OCI-LY1 (cell line): ENCODE measurements at regions not wholly inside any gene's neighbourhood (a gene's known extent, or its start where the extent isn't known, plus 50 kb on each side); places are given as distances from the start of the nearest gene placed in this dataset.
"Not testable (repeated sequence)": the region's sequence is repeated elsewhere in the genome, so short reads cannot be mapped to it uniquely, and the experiment has no call there.

ENCODE experiments used
- H2AFZ ChIP-seq: fragments of 200-600 bp; sonication (generic), shearing (Covaris generic); 2 replicates; pipeline ENCODE4 v1.6.0; 2014; ENCODE audit warnings: antibody characterized with exemption, mild to moderate bottlenecking, low read length
- H3F3A ChIP-seq: fragments of 200-600 bp; sonication (generic), shearing (Covaris generic); 2 replicates; pipeline ENCODE4 v1.6.0; 2014; ENCODE audit warnings: mild to moderate bottlenecking, antibody characterized with exemption, low read length, moderate library complexity; ENCODE audit not compliant: insufficient read depth
- H3K27ac ChIP-seq: fragments of 200-600 bp; sonication (generic); 2 replicates; pipeline ENCODE4 v1.5.1; 2014; ENCODE audit warnings: low read length, mixed run types, mild to moderate bottlenecking, low read depth; ENCODE audit not compliant: poor library complexity, severe bottlenecking
- H3K27me3 ChIP-seq: fragments of 200-600 bp; sonication (generic); 2 replicates; pipeline ENCODE4 v1.6.0; 2014; ENCODE audit warnings: antibody characterized with exemption, mild to moderate bottlenecking, low read length, moderate library complexity; ENCODE audit not compliant: insufficient read depth
- H3K36me3 ChIP-seq: fragments of 200-600 bp; sonication (generic); 2 replicates; pipeline ENCODE4 v1.6.1; 2014; ENCODE audit warnings: mild to moderate bottlenecking, antibody characterized with exemption, low read length, moderate library complexity, mixed read lengths; ENCODE audit not compliant: insufficient read depth
- H3K4me1 ChIP-seq: fragments of 200-600 bp; sonication (generic); 2 replicates; pipeline ENCODE4 v1.5.1; 2014; ENCODE audit warnings: mild to moderate bottlenecking, low read length, moderate library complexity; ENCODE audit not compliant: insufficient read depth, severe bottlenecking
- H3K4me2 ChIP-seq: fragments of 200-600 bp; sonication (generic), shearing (Covaris generic); 2 replicates; pipeline ENCODE4 v1.6.1; 2014; ENCODE audit warnings: low read length
- H3K4me3 ChIP-seq: fragments of 200-600 bp; sonication (generic); 2 replicates; pipeline ENCODE4 v1.5.1; 2014; ENCODE audit warnings: low read length, low read depth, mild to moderate bottlenecking, mixed read lengths; ENCODE audit not compliant: poor library complexity, severe bottlenecking
- H3K79me2 ChIP-seq: fragments of 200-600 bp; shearing (Covaris generic); 2 replicates; pipeline ENCODE4 v1.6.1; 2016; ENCODE audit warnings: mixed run types, low read length, mixed read lengths; ENCODE audit not compliant: insufficient read depth
- H3K9ac ChIP-seq: fragments of 200-600 bp; sonication (generic), shearing (Covaris generic); 2 replicates; pipeline ENCODE4 v1.6.1; 2014; ENCODE audit warnings: mild to moderate bottlenecking, low read length, mixed read lengths
- H3K9me2 ChIP-seq: fragments of 200-600 bp; sonication (generic), shearing (Covaris generic); 2 replicates; pipeline ENCODE4 v1.6.1; 2014; ENCODE audit warnings: low read depth, mild to moderate bottlenecking, low read length, mixed read lengths
- H3K9me3 ChIP-seq: fragments of 200-600 bp; shearing (Covaris generic); 2 replicates; pipeline ENCODE4 v1.6.1; 2014; ENCODE audit warnings: low read length, mixed read lengths
- H4K20me1 ChIP-seq: fragments of 200-600 bp; sonication (generic), shearing (Covaris generic); 2 replicates; pipeline ENCODE4 v1.6.0; 2016; ENCODE audit warnings: mild to moderate bottlenecking, low read length; ENCODE audit not compliant: insufficient read depth
- EZH2 ChIP-seq: fragments of 200-600 bp; sonication (generic), shearing (Covaris generic); IDR thresholded peaks from 2 replicates; pipeline ENCODE4 v1.8.0; 2017; ENCODE audit warnings: borderline replicate concordance, mixed run types, mild to moderate bottlenecking, antibody characterized with exemption, low read length, moderate library complexity, mixed read lengths
- TF ChIP-seq, protein P1 (sequence below): fragments of 200-600 bp; sonication (generic), shearing (Covaris generic); IDR thresholded peaks from 2 replicates; pipeline ENCODE4 v1.5.1; 2017; ENCODE audit warnings: mild to moderate bottlenecking, antibody characterized with exemption, low read length, moderate library complexity, mixed read lengths

DNA sequence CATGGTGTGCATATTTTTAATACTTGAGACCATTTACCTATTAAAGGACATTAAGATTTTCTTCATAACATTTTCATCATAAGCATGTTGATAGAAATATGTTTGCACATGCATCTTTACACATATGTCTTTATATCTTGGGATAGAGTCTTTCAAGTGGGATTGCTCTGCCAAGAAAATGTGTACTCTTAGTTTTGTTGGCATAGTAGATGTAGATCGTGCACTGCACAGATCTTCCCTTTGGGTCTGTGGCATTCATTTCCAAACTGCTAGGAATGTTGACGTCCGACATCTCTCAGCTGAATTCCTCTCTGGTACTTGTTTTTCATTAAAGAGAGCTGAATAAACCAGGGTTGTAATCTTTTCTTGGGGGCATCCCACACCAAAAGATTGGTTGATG is 183.2 kb upstream of the RPRM start:
- Histone ChIP-seq H3F3A (no peaks in the 10 kb centered on the region), H3K27ac (no peak overlapping the region), H3K36me3 (no peaks in the 10 kb centered on the region), H3K4me2 (no peak overlapping the region), H3K4me3 (no peak overlapping the region), H3K27me3 (no peaks in the 10 kb centered on the region), H4K20me1 (no peaks in the 10 kb centered on the region), H2AFZ (no peak overlapping the region), H3K79me2 (no peaks in the 10 kb centered on the region), H3K9me2 (no peaks in the 10 kb centered on the region), H3K4me1 (no peaks in the 10 kb centered on the region), H3K9ac (no peak overlapping the region), H3K9me3 (no peaks in the 10 kb centered on the region)
- TF ChIP-seq EZH2, result no peak
- TF ChIP-seq, protein P1, sequence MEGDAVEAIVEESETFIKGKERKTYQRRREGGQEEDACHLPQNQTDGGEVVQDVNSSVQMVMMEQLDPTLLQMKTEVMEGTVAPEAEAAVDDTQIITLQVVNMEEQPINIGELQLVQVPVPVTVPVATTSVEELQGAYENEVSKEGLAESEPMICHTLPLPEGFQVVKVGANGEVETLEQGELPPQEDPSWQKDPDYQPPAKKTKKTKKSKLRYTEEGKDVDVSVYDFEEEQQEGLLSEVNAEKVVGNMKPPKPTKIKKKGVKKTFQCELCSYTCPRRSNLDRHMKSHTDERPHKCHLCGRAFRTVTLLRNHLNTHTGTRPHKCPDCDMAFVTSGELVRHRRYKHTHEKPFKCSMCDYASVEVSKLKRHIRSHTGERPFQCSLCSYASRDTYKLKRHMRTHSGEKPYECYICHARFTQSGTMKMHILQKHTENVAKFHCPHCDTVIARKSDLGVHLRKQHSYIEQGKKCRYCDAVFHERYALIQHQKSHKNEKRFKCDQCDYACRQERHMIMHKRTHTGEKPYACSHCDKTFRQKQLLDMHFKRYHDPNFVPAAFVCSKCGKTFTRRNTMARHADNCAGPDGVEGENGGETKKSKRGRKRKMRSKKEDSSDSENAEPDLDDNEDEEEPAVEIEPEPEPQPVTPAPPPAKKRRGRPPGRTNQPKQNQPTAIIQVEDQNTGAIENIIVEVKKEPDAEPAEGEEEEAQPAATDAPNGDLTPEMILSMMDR, result no peak

DNA sequence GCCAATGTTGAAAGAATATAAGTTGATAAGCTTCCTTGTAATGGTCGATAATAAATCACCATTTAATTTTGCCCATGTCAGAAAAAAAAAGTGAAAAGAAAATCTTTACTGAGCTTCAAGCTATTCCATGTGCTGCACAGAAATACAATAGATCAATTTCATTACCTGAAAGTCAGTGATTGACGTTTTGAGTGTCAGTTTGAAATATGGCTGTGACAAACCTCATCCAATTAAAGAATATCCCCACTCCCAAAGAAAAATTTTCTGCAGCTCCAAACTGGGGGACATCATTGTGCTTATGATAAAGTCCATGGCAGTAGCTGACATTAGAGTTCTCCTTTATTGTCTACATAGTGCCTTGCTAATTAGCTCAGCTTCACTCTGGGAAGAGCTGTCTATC is 184.8 kb upstream of the RPRM start:
- Histone ChIP-seq H3K4me1 (no peaks in the 10 kb centered on the region), H3F3A (no peaks in the 10 kb centered on the region), H3K27me3 (no peaks in the 10 kb centered on the region), H2AFZ (no peak overlapping the region), H3K4me3 (no peak overlapping the region), H4K20me1 (no peaks in the 10 kb centered on the region), H3K9me2 (no peaks in the 10 kb centered on the region), H3K9me3 (no peaks in the 10 kb centered on the region), H3K36me3 (no peaks in the 10 kb centered on the region), H3K9ac (no peak overlapping the region), H3K79me2 (no peaks in the 10 kb centered on the region), H3K4me2 (no peak overlapping the region), H3K27ac (no peak overlapping the region)
- TF ChIP-seq EZH2, result no peak
- TF ChIP-seq, protein P1, result no peak

DNA sequence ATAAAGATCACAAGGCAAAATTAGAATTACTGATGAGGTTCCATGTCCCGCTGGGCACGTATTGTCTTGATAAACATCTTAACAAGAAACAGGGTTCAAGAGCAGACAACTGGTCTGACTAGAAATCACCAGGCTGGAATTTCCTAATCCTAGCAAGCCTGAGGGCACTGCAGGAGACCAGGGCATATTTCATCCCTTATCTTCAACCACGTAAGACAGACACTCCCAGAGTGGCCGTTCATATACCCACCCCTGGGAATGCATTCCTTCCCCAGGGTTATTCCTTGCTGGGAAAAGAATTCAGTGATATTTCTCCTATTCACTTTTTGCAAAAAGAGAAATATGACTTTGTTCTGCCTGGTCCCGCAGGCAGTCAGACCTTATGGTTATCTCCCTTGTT is 185.4 kb upstream of the RPRM start:
- not testable (repeated sequence) for H4K20me1 ChIP-seq, H3K4me1 ChIP-seq, H3K4me3 ChIP-seq, H3K9me3 ChIP-seq, H3K27me3 ChIP-seq, H3K9me2 ChIP-seq, H3F3A ChIP-seq, H3K9ac ChIP-seq, H2AFZ ChIP-seq, H3K79me2 ChIP-seq, H3K4me2 ChIP-seq, H3K27ac ChIP-seq, H3K36me3 ChIP-seq

DNA sequence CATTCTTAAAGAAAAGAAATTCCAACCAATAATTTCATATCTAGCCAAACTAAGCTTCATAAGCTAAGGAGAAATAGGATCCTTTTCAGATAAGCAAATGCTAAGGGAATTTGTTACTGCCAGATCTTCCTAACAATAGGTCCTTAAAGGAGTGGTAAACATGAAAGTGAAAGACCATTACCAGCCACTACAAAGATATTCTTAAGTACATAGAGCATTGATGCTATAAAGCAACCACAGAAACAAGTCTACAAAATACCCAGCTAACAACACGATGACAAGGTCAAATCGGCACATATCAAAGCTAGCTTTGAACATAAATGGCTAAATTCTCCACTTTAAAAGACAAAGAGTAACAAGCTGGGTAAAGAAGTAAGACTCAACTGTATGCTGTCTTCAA is 188.9 kb upstream of the RPRM start:
- Histone ChIP-seq H3K9ac (no peak overlapping the region), H3K9me2 (no peaks in the 10 kb centered on the region), H3K4me1 (no peaks in the 10 kb centered on the region), H3F3A (no peaks in the 10 kb centered on the region), H2AFZ (no peak overlapping the region), H3K9me3 (no peaks in the 10 kb centered on the region), H3K27me3 (no peaks in the 10 kb centered on the region), H3K4me2 (no peak overlapping the region), H3K79me2 (no peaks in the 10 kb centered on the region), H4K20me1 (no peaks in the 10 kb centered on the region), H3K4me3 (no peak overlapping the region), H3K36me3 (no peaks in the 10 kb centered on the region), H3K27ac (no peak overlapping the region)
- TF ChIP-seq, protein P1, result no peak
- TF ChIP-seq EZH2, result no peak
